A549 (cell line): ENCODE measurements at regions not wholly inside any gene's neighbourhood (a gene's known extent, or its start where the extent isn't known, plus 50 kb on each side); places are given as distances from the start of the nearest gene placed in this dataset.

ENCODE experiments used
- BHLHE40 ChIP-seq: IDR thresholded peaks from 2 replicates; pipeline ENCODE4 v1.6.1; 2012; ENCODE audit warnings: low read depth, low read length, inconsistent platforms
- CBX2 ChIP-seq: fragments of 200-600 bp; sonication (generic); IDR thresholded peaks from 2 replicates; pipeline ENCODE4 v1.6.1; 2016; ENCODE audit warnings: low read depth, mild to moderate bottlenecking, borderline replicate concordance
- CTCF ChIP-seq: fragments of >200 bp; sonication (Bioruptor Twin); formaldehyde crosslinking; IDR thresholded peaks from 3 replicates; pipeline ENCODE4 v1.5.1; 2016
- MYC ChIP-seq: IDR thresholded peaks from 2 replicates; pipeline ENCODE4 v1.6.1; 2012; ENCODE audit warnings: mild to moderate bottlenecking, inconsistent platforms, low read length, improper control_type of control experiment, borderline replicate concordance
- POLR2A ChIP-seq: IDR thresholded peaks from 2 replicates; pipeline ENCODE4 v1.6.1; 2012; ENCODE audit warnings: mild to moderate bottlenecking, low read length
- USF2 ChIP-seq: fragments of 450-650 bp; IDR thresholded peaks from 2 replicates; pipeline ENCODE4 v1.6.1; 2014; ENCODE audit warnings: antibody characterized with exemption

- TF ChIP-seq CTCF (no peak), CBX2 (no peak), POLR2A (no peak), USF2 (no peak), BHLHE40 (no peak), MYC (no peak)
These were observed 918.8 kb upstream of the CHORDC1 start for GRCh38 chr11:91141655-91142054.
